ENCODE measurements at regions not wholly inside any gene's neighbourhood (a gene's known extent, or its start where the extent isn't known, plus 50 kb on each side); places are given as distances from the start of the nearest gene placed in this dataset.

DNA sequence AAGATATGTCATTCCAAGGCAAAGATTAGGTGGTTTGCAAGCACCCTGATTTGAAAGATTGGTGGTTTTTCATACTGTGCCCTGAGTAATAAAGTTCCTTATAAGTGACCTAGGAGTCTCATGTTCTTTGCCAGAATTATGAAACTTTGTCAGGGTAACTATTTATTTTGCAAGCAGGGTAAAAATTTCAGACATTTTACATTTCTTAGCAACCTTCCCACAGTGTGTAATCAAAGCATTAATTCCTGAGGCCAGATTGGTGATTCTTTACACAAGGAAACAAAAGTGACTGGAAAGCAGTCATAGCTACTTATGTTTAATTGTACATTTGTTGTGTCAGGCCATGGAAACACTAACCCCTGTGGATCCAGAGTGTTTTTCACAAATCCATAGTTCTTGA, 998.0 kb upstream of the B3GALT2 start:
- no peak for DNase-seq

DNA sequence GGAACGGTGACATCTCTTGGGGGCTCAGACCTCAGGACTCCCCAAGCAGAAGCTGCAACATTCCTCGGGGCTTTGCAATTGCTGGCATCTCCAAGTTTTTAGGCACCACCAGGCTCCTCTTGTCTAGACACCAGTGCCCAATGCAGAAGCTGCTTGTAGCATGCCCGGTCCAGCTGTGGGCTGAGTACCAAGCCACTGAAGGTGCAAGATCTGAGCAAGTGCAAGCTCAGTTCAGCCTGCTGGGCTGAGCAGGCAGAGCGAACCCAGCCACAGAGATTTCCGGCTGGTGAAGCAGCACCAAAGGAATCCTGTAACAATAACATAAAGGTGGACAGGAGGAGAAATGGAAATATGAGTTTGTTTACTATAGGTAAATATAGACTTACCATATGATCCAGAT, 995.4 kb upstream of the B3GALT2 start:
- DNase-seq: no peak

DNA sequence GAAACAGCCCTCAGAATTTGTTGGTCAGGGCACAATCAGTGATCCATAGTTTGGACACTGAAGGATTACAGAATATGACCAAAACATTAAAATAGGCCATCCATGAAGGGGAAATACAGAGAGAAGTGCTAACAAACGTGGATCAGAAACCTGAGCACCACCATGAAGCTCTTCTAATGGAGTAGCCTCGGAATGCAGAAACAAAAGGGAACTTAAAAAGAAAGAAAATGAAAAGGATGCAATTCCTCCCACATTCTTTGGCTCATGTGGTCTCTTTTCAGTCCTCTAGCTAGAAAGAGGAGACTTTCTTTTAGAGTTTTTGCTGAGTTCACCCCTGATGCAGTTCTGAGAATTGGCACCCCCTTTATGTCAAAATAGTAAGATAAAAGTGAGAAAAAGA, 989.8 kb upstream of the B3GALT2 start:
- no peak for DNase-seq

DNA sequence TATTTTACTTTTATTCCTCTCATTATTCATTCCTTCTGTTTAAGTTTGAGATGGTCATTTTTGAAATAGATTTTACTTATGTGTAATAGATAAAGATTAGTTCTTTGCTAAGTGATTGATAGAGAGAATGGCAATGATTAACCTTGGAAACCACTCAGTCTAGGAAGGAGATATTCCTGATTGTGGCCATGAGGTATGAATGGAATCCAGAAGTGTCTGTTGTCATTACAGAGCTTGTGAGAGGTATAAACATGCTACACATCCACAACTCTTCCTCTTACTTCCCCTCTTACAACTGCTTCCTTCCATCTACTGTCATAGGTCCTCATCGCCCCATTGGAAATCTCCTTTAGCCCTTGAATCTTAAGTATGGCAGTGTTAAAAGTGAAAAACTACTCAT, 988.8 kb upstream of the B3GALT2 start:
- DNase-seq: no peak

DNA sequence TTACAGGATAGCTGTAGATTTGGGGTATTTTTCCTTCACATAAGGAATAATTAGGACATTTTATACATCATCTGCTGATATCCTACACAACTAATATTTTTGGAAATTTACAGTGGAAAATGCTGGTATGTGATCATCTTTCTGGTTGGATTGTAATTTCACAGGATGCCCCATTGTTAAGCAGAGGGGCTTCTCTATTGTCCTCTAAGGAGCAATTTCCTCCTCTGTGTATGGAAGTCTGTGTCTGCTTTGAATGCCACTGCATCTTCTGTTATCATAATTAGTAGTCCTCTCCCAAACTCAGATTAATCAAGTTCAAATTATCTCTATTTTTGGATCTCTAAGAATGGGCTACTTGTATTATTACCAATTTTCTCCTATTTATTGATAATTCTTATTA, 988.1 kb upstream of the B3GALT2 start:
- no peak for DNase-seq

DNA sequence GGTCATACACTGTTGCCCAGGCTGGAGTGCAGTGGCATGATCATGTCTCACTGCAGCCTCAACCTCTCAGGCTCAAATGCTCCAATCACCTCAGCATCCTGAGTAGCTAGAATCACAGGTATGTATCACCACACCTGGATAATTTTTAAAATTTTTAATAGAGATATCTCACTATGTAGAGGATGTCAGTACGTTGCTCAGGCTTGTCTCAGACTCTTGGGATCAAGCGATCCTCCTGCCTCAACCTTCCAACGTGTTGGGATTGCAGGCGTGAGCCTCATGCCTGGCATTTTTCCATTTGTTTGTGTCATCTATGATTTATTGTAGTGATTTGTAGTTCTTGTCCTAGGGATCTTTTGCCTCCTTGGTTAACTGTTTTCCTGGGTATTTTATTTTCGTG, 985.2 kb upstream of the B3GALT2 start:
- DNase-seq: no peak

DNA sequence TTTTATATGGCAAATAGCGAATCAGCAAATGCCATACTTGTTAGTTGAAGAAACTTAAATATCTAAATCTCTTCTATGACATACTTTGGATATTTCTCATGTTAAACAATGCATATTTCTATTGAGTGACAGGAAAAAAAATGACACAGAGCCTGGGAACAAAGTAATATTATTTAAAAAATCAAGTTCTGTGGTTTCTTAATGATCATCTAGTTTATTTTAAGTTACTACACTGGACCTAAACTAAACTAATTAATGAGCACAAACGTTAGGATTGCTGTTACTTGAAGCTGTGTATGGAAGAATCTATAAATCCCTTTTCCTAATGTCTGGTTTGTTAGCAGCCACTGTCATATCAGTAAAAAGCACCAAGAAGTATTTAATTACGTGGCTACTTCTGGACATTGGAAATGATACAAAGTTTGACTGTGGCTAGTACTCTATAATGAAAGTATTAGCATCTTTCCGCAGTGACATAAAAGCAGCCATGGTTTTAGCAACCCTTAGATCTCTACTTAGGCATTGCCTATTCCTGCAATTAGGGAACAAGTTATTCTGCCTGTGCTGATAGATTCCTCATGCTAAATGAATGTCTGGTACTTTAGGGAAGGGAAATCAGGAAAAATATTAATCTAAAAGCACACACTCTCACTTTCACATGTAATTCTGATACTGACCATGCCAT, 981.7 kb upstream of the B3GALT2 start:
- no peak for DNase-seq

DNA sequence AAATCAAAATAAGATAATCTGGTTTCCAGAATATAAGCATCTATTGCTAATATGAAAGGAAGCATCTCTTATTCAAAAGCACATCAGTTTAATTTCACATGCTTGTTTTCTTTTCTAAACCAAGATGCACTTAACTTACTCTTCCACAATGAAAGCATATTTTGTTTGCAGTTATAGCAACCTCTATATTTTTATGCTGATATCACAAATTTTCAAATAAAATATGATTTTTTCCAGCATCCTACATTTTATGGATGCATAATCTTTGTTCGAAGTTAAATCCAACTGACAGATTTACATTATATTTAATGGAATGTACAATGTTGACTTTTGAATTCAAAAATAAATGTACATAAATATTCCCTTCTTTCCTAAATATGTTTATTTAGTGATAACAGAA, 978.3 kb upstream of the B3GALT2 start:
- DNase-seq: no peak

DNA sequence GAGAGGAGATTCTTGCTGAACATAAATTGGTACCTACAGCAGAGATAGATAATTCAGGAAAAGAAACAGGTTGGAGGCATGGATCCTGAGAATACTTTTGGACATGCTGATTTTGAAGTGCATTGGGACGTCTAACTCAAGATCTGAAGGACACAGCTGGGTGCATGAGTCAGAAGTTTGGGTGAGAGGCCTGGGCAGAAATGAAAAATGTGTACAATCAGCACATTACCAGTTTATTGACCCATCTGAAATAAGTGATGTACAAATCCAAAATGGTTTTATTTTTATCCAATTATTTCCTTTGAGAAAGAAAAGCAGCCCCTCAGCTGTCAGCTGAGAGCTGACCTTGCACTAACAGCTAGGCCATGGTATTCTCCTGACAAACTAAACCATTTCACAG, 975.2 kb upstream of the B3GALT2 start:
- no peak for DNase-seq

DNA sequence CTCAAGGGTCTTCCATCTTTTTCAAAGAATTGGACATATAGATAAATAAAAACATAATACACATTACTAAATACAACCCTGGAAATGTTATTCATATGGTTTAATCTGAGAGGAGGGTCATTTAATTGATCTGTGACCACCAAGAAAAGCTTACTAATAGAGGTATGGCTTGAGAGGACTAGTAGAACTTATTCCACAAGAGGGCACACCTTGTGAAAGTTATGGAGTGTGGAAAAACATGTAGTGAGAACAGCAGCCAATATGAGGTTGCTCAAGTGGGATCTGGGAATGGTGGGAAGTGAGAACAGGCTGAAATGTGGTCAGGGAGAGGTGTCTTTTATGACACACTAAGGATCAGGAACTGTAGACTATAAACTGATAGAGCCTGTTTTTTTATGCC, 973.5 kb upstream of the B3GALT2 start:
- DNase-seq: no peak

DNA sequence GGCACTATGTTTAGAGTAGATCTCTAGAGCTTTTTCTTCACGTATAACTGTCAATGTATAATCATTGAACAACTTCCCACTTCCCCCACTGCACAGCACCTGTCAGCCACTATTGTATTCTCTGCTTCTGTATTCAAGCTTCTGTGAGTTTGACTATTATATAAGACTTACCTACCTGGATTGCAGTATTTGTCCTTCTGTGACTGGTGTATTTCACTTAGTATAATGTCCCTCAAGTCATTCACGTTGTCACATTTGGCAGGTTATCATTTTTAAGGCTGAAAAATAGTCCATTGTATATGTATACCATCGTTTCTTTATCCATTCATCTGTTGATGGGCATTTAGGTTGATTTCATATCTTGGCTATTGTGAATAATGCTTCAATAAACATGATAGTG, 969.5 kb upstream of the B3GALT2 start:
- DNase-seq: no peak

DNA sequence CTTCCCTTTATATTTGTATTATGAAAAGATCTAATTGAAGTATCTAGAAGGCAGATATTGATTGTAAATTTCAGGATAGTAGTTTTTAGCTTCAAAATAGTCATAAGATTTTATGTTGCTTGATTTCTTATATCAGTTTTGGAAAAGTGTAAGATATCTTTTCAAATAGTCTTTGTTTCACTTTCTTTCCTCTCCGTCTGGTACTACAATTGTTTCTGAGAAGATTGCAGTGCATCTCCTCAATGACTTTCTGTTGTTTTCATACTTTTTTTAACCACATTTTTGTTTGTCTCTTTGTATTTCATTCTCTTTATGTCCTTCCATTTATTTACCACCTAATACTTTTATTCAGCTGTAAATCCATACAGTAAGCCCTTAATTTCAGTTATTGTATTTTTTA, 964.6 kb upstream of the B3GALT2 start:
- DNase-seq: no peak

DNA sequence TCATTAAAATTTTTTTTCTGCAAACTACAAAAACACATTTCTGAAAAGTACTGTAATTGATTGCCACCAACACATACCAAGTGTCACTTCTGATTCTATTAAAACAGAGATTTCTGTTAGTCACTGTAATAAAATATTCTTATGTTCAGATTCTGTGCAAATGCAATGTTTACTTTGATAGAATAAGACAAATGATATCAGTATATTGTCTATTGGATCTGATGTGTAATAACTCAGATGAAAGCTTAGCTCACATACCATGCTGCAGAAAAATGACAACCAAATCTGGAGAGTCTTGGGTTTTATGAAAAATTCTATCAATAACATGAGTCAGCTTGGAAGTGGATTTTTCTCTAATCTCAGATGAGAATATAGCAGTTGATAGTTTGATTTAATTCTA, 963.8 kb upstream of the B3GALT2 start:
- no peak for DNase-seq

DNA sequence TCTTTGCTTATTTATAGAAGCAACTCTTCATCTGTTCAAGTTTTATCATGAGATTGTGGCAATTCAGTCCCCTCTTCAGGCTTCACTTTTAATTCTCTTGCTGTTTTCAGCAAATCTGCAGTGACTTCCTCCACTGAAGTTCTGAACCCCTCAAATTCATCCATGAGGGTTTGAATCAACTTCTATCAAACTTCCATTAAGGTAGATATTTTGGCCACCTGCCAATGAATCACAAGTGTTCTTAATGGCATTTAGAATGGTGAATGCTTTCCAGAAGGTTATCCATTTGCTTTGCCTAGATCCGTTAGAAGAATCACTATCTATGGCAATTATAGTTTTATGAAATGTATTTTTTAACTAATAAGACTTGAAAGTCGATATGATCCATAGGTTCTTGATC, 946.7 kb upstream of the B3GALT2 start:
- DNase-seq: no peak

DNA sequence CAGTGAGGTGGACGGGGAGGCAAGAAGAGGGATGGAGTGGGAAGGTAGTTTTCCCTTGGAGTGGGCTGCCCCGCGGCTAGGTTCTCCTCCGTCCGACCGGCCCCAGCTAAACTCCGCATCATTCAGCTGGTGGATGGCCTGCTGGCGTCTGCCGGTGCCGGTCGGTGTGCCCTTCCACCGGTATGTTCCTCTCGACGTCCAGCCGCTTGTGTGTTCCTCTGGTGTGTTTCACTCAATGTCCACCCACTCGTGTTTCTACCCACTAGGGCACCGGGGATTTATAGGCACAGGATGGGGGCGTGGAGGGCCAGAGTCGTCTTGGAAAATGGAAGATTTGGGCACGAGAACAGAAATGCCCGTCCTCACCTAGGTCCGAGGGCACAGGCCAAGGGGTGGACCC, 931.7 kb upstream of the B3GALT2 start:
- DNase-seq: no peak

DNA sequence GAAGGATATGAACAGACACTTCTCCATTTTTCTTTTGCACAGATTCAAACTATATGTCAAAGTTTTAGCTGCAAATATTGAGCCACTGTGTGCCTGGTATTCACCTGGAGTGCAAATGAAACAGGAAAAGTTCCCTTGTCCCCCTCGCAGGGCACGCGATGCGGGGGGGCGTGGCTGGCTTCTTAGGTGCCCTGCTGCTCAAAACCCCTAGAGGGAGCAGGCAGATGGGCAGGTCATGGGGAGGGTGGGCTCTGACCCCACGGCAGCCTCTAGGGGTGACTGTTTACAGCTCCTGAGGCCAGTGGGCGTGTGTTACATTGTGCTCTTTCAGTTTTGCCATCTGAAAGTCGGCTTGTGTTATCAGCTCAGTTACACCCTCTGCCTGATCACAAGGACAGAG, 931.2 kb upstream of the B3GALT2 start:
- DNase-seq: no peak

DNA sequence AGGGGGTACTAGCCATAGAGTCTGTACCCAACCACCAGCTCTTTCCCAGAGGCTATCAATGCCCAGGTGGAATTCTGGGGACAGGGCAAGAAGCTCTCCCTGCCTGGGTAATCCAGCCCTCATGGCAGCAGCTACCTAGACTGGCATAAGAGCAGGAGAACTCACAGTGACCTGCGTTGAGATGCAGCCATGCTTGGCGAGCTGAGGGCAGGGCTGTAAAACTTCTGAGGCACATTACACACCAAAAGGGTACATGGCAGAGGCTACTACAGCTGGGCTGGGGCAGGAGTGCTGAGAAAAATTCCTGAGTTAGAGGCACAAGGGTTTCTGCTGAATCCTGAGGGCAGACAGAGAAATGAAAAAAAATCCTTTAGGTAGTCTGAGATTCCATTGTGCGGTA, 927.9 kb upstream of the B3GALT2 start:
- no peak for DNase-seq

DNA sequence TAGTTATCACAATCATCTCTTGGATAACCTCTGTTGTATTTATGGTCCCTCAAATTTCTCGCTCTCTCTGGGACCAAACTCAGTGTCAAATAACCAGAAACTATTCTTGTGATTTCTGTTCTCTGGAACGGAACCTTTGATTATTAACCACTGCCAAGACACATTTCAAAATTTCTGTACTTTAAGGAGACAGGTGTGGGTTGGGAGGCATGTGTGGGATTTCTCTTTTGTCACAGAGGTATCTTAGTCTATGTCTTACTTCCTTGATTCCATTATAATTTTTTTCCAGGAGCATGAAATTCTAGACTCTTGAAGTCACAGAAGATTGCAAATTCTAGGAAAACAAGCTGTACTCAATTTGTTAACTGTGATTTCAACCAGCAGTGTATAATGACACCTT, 919.0 kb upstream of the B3GALT2 start:
- DNase-seq: no peak

DNA sequence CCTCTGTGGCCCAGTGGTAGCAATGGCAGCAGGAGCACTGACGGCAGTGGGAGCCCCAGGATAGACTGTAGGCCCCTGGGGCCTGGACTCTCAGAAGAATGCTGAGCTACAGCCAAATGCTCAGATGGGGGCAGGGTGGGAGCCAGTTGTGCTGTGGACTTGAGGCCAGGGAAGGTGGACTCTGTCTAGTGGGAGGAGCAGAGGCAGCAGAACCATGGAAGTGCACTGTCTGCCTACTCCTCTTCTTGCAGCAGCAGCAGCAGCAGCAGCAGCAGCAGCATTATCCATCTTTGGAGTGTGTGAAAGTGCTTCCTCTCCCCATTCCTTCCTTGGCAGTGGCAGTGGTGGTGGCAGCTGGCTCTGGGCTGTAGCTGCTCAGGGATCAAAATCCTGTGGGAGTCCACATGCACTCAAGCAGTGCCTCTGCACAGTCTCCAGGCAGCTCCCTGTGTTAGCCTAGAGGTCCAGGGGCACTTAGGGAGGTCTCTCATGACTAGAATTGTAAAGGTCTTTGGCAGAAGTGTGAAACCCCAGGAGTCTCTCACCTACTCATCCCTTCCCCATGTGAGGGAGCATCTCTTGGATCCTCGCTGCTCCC, 917.9 kb upstream of the B3GALT2 start:
- DNase-seq: no peak

DNA sequence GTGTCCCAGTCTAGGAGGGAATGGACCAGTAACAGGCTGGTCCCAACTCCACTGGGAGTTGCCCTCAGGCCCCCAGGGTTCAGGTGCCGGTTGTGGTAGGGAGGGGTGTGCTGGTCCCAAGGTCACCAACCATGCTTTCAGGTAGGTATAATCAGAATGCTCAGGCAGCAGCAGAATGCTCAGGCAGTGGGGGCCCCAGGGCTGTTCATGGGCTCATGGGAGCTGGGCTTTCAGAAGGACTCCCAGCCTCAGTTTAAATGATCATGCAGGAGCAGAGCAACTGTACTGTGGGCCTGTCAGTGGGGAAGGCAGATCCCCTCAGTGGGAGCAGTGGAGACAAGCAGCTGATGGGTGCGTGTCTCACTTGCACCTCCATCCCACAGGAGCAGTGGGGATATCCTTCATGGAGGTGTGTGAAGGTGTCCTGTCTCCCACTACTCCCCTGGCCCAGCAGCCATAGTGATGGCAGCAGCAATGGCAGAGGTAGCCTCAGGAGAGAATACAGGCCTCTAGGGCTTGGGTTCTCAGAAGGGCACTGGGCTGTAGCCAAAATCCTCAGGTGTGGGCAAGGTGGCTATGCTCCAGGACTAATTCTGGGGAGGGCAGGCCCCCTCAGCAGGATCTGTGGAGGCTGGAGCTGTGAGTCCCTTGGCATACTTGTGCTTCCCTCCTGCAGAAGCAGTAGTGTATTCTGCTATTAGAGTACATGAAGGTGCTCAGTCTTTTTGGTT, 917.3 kb upstream of the B3GALT2 start:
- DNase-seq: no peak

DNA sequence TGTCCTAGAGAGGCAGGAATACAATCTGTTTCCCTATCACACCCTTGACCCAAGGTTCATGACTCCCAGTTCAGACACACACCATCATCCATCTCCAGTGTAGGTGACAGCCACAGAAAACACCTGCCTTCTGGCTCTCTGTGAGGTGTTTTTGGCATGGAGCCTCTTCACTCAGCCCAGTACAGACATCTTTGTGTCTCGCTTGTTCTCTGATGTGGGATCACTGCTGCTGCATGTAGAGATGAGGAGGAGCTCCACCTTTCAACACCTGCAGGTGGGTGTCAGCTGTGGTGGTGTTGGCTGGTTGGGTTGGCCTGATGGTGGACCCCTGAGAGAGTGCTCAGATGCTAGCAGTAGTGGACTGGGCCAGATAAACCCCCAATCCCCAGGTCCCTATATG, 916.7 kb upstream of the B3GALT2 start:
- no peak for DNase-seq

DNA sequence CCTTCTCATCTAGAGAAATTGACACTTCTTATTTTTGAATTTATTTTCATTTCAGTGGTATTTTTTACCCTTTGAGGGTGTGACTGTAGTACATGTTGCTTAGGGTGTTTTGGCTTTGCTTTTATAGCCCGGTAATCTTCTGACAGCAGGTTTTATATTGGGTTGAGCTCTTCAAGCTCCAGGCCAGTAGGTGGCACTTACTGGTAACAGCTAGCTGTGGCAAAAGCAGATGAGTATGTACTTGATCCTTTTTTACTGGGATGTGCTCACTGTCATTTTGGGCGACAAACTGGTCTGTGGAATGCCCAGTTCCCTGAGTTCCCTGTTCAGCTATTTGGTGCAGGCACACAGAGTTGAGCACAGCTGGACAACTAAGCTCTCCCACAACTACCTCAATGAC, 916.2 kb upstream of the B3GALT2 start:
- DNase-seq: no peak

DNA sequence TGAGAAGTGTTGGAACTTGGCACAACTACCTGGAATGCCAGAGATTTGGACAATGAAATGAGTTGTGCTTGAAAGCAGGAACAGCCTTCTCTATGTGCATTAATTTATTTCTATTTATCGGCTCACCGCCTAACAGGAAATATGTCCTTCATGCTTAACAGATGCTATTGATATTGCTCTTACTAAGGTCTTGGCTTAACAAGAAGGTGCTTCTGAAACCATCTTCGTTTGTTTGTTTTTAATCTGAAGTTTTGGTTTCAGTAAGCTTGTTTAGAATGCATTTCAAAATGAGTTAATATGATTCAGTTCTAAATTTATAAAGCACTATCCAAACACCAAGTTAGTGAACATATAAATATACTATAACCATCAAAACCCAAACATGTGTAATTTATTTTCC, 898.3 kb upstream of the B3GALT2 start:
- DNase-seq: no peak

DNA sequence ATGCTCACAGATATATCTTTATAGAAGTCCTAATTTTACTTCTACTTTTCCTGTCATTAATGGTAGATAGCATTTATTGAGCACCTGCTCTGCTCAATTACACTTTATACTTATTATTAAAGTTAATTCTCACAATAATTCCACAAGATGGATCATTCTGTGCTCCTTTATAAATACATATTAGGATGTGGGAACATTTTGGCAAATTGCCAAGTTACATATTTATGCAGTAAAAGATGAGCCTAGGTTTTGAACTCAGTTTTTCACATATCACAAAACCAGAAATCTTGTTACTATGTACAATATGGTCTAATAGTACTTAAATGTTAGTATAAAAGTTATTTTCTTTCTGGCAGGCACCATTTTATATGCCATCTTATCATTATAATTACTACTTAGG, 895.0 kb upstream of the B3GALT2 start:
- no peak for DNase-seq

DNA sequence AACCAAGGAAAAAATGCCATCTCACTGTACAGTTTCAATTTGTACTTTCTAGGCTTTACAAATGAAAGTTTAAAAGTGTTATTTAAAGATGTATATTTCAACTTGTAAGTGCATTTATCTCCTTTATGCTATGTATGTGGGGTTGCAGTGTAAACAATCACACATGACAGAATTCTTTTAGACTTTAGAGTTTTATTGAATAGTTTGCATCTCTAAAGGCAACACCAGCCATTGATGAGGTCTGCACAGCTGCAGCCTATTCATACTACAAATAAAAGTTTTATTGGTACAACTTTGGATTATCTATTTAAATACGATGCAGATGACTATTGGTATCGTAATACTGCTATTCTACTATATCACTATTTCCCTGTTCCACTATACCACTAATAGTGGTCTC, 894.4 kb upstream of the B3GALT2 start:
- no peak for DNase-seq

Data from activated T-cell treated with anti-CD3 and anti-CD28 coated beads for 4 hours (primary cell).